ENCODE measurements at regions not wholly inside any gene's neighbourhood (a gene's known extent, or its start where the extent isn't known, plus 50 kb on each side); places are given as distances from the start of the nearest gene placed in this dataset.

DNA sequence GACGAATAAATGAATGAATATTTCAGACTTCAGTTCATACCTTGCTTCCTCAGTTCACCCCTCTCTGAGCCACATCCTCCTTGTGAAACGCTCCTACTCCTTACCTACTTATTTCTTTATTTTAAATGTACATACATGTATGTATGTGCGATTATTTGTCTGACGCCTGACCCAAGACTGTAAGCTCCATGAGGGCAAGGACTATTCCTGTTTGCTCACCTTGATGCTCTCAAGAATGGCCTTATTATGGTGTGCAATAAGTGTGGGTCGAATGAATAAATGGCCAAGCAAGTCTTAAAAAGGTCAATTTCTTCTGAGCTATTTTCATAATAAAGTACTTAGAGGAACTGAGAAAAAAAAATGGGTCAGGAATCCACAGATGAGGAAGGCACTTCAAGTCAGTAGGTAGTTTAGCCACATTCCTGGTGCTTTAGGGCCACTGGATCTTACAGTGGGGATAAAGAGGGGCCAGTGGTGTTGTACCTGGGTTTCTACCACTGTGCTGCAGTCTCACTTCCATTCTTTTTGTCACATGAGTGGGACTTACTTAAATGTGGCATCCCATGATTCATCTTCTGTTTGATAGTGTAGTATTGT is 74.7 kb downstream of the SDC1 start:
- DNase-seq, result no peak
- Histone ChIP-seq H3K36me3 (no peaks in the 10 kb centered on the region), H3K9me3 (ENCODE audit: severe bottlenecking) (no peaks in the 10 kb centered on the region), H3K27me3 (ENCODE audit: insufficient read depth, low read depth, severe bottlenecking) (no peaks in the 10 kb centered on the region), H3K27ac (no peak overlapping the region), H3K4me3 (ENCODE audit: low read depth, low read length) (no peak overlapping the region)
- TF ChIP-seq, protein P1, sequence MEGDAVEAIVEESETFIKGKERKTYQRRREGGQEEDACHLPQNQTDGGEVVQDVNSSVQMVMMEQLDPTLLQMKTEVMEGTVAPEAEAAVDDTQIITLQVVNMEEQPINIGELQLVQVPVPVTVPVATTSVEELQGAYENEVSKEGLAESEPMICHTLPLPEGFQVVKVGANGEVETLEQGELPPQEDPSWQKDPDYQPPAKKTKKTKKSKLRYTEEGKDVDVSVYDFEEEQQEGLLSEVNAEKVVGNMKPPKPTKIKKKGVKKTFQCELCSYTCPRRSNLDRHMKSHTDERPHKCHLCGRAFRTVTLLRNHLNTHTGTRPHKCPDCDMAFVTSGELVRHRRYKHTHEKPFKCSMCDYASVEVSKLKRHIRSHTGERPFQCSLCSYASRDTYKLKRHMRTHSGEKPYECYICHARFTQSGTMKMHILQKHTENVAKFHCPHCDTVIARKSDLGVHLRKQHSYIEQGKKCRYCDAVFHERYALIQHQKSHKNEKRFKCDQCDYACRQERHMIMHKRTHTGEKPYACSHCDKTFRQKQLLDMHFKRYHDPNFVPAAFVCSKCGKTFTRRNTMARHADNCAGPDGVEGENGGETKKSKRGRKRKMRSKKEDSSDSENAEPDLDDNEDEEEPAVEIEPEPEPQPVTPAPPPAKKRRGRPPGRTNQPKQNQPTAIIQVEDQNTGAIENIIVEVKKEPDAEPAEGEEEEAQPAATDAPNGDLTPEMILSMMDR (IDR thresholded peaks at IDR 0.05; ENCODE audit: low read depth, low read length), result no peak

DNA sequence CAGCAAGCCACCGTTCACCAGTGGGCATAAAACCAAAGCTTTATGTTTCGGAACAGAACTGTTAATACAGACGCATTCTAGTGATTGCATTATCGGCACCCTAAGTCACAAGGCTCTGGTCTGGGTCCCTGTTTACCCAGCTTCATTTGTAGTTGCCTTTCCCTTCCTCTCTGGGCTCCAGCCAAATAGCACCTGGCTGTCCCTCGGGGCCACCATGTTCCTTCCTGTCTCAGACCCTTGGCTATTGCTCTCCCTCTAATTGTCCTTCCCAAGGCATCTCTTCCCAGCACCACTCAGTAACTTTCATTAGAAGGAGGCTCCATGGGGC is 75.3 kb downstream of the SDC1 start:
- H3K4me3 ChIP-seq (ENCODE audit: low read depth, low read length), result no peak overlapping the region
- no peak overlapping the region for H3K27ac ChIP-seq

DNA sequence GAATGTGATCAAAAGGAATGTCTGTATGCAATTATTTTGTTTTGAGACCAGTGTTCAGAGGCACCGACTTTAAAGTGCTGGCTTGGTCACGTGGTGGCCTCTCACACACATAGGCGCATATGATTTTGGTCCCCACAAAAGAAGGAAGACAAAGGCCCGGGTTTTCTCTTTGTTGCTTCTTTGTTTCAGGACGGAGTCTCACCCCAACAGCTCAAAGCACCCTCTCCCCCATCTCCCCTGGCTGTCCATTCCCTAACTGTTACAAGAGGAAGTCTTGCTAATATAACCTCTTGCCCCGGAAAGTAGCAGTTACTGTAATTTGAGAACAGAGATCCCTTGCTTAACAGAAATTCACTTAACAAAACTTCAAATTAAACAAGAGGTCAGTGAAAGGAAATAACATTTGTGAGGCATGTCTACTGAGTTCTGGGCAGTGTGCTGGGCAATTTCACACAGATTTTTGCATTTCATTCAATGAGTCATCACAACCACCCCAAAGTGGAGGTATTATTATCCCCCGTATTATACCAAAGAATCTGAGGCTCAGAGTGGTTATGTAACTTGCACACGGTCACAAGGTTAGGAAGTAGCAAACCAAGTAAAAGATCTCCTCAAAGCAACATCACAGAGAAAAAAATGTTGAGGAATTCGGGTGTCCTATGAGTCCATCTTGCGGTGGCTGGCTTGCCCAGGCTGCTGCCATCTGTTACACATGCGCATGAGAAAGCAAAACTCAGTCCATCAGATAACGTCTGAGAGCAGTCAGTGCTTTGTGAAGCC is 75.8 kb downstream of the SDC1 start:
- TF ChIP-seq, protein P1 (IDR thresholded peaks at IDR 0.05; ENCODE audit: low read depth, low read length), result no peak
- DNase-seq, result no peak
- H3K36me3 ChIP-seq, result no peaks in the 10 kb centered on the region
- H3K4me3 ChIP-seq (ENCODE audit: low read depth, low read length), result no peak overlapping the region
- no peak overlapping the region for H3K27ac ChIP-seq
- H3K27me3 ChIP-seq (ENCODE audit: insufficient read depth, low read depth, severe bottlenecking), result no peaks in the 10 kb centered on the region
- no peaks in the 10 kb centered on the region for H3K9me3 ChIP-seq (ENCODE audit: severe bottlenecking)

More for the DNA sequence above, 75.3 kb downstream of the SDC1 start:
- Histone ChIP-seq H3K36me3 (no peaks in the 10 kb centered on the region), H3K27me3 (ENCODE audit: insufficient read depth, low read depth, severe bottlenecking) (no peaks in the 10 kb centered on the region), H3K9me3 (ENCODE audit: severe bottlenecking) (no peaks in the 10 kb centered on the region)
- no peak for DNase-seq
- TF ChIP-seq, protein P1 (IDR thresholded peaks at IDR 0.05; ENCODE audit: low read depth, low read length), result no peak

DNA sequence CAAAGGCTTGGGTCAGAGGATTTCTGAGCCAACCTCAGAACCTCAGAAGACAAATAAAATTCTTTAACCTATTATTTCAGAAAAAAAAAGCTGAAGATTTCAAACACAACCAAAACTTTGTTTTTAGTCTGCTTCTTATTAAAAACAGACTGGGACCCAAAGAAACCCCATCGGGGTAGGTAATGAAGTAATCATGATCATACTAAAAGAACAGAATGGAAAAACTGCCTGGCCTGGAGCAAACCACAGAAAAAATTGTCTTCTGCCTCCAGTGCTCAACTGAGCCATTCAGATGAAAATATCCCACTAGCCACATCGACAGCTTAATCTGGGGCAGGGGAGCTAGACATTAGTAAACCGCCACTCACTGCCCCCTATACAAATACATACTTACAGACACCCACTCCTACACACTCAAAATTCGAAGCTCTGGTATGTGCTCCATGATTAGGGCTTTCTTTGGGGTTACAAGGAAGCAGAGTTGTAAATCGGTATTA is 76.5 kb downstream of the SDC1 start:
- H3K27ac ChIP-seq, result no peak overlapping the region
- no peak overlapping the region for H3K4me3 ChIP-seq (ENCODE audit: low read depth, low read length)
- H3K9me3 ChIP-seq (ENCODE audit: severe bottlenecking), result no peaks in the 10 kb centered on the region
- H3K27me3 ChIP-seq (ENCODE audit: insufficient read depth, low read depth, severe bottlenecking), result no peaks in the 10 kb centered on the region
- no peak for DNase-seq
- TF ChIP-seq, protein P1 (IDR thresholded peaks at IDR 0.05; ENCODE audit: low read depth, low read length), result no peak
- no peaks in the 10 kb centered on the region for H3K36me3 ChIP-seq

- TF ChIP-seq, protein P1 (IDR thresholded peaks at IDR 0.05; ENCODE audit: low read depth, low read length), result no peak
- H3K9me3 ChIP-seq (ENCODE audit: severe bottlenecking), result no peaks in the 10 kb centered on the region
Observed at GRCh38 chr2:20147351-20147750, 77.6 kb downstream of the SDC1 start.

More at GRCh38 chr2:20147351-20147750, 77.6 kb downstream of the SDC1 start:
- H3K4me3 ChIP-seq (ENCODE audit: low read depth, low read length), result no peak overlapping the region
- no peaks in the 10 kb centered on the region for H3K27me3 ChIP-seq (ENCODE audit: insufficient read depth, low read depth, severe bottlenecking)
- H3K27ac ChIP-seq, result no peak overlapping the region
- H3K36me3 ChIP-seq, result no peaks in the 10 kb centered on the region
- no peak for DNase-seq
